ENCODE measurements at regions not wholly inside any gene's neighbourhood (a gene's known extent, or its start where the extent isn't known, plus 50 kb on each side); places are given as distances from the start of the nearest gene placed in this dataset.
"Not testable (repeated sequence)": the region's sequence is repeated elsewhere in the genome, so short reads cannot be mapped to it uniquely, and the experiment has no call there.

DNA sequence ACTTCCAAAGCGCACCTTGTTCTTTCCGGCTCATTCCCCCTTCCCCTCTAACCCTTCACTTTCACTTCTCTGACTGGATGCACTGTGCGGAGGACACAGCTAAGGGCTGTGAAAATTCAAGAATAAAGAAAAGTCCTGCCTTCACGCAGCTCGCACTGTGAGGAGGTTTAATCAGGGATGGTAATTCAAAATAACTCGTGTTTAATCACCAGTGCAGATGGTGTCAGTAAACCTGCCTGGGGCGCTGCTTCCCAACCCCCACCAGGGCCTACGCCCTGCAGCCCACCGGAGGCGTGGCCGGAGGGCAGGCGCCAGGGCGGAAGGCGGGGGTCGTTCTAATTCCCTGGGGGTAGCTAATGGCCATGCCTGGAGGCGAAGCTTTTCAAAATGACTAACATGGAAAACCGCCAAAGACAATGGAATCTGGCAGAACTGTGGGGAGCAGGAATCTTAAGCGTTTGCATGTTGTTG lies 136.6 kb upstream of the NBPF19 start:
- H3K9me3 ChIP-seq (replicated peaks); H3K4me1 ChIP-seq (replicated peaks); H3K36me3 ChIP-seq; H3K4me3 ChIP-seq; DNase-seq (ENCODE audit: low read depth in 1 of 2, low spot score in 2 of 2); H3K27me3 ChIP-seq (replicated peaks); H3K27ac ChIP-seq: not testable (repeated sequence)

DNA sequence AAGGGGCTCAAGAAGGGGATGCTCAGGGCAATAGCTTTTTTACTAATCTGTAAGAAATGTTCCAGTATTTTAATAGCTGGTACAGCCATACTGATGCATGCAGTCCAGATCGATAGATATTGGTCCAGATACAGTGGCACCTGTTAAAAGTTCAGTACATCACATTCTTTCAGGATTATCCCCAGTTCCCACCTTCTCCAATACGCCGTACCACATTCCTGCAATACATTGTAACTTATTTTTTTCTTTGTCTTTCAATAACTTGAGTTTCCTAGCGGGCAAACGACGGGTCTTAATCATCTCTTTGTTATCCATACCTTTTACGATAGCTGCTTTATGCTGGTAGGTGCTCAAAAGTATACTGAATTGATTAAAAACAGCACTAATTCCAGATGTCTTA lies 136.1 kb upstream of the NBPF19 start:
- not testable (repeated sequence) for H3K4me1 ChIP-seq (replicated peaks); H3K9me3 ChIP-seq (replicated peaks); H3K27ac ChIP-seq; H3K4me3 ChIP-seq; H3K36me3 ChIP-seq; H3K27me3 ChIP-seq (replicated peaks); DNase-seq (ENCODE audit: low read depth in 1 of 2, low spot score in 2 of 2)

- H3K36me3 ChIP-seq; H3K27me3 ChIP-seq (replicated peaks); H3K4me3 ChIP-seq; H3K4me1 ChIP-seq (replicated peaks); H3K9me3 ChIP-seq (replicated peaks); H3K27ac ChIP-seq; DNase-seq (ENCODE audit: low read depth in 1 of 2, low spot score in 2 of 2): not testable (repeated sequence)
Observed at GRCh38 chr1:149349448-149349847, 125.4 kb upstream of the NBPF19 start.

DNA sequence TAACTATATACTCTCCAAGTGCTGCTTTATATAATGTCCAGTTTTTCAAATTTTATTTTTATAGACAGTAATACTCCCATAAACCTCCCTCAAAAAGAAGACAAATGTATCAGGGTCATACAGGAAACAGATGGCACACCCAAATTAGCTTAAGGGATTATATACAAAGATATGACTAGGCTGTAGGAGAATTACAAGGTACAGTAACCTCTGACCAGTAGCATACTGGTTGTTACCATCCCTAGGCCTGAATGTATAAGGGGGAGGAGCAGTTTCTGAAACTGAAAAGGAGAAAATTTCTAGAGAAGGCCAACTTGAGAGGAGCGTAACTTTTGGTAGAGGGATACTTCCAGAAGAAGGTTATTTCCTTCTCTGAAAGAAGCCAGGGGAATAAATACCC lies 122.6 kb upstream of the NBPF19 start:
- not testable (repeated sequence) for H3K9me3 ChIP-seq (replicated peaks); H3K27me3 ChIP-seq (replicated peaks); H3K4me1 ChIP-seq (replicated peaks); H3K27ac ChIP-seq; DNase-seq (ENCODE audit: low read depth in 1 of 2, low spot score in 2 of 2); H3K36me3 ChIP-seq; H3K4me3 ChIP-seq

- not testable (repeated sequence) for H3K27ac ChIP-seq; H3K9me3 ChIP-seq (replicated peaks); H3K4me1 ChIP-seq (replicated peaks); H3K36me3 ChIP-seq; H3K4me3 ChIP-seq; H3K27me3 ChIP-seq (replicated peaks); DNase-seq (ENCODE audit: low read depth in 1 of 2, low spot score in 2 of 2)
Observed at GRCh38 chr1:149354579-149354978, 120.3 kb upstream of the NBPF19 start.

DNA sequence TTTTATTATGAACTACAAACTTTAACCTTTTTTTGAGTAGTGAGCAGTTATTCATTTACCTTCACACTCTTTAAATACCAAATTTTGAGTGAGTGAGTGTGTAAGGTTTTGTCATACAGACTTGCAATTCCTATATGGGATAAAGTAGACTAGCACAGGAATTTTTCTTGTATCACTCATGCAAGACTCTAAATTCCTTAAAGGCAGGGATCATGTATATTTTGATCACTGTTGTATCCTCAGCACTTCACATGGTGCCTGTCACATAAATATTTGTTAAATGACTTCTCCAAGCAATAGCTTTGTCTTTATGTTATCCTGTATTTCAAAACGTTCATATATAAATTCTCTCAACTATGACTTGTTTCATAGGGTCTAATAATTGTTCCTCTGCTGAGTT lies 119.1 kb upstream of the NBPF19 start:
- H3K9me3 ChIP-seq (replicated peaks); H3K36me3 ChIP-seq; H3K27ac ChIP-seq; H3K27me3 ChIP-seq (replicated peaks); H3K4me3 ChIP-seq; H3K4me1 ChIP-seq (replicated peaks); DNase-seq (ENCODE audit: low read depth in 1 of 2, low spot score in 2 of 2): not testable (repeated sequence)

GRCh38 chr1:149356152-149356551 lies 118.7 kb upstream of the NBPF19 start:
- H3K9me3 ChIP-seq (replicated peaks); H3K36me3 ChIP-seq; DNase-seq (ENCODE audit: low read depth in 1 of 2, low spot score in 2 of 2); H3K27ac ChIP-seq; H3K27me3 ChIP-seq (replicated peaks); H3K4me3 ChIP-seq; H3K4me1 ChIP-seq (replicated peaks): not testable (repeated sequence)

DNA sequence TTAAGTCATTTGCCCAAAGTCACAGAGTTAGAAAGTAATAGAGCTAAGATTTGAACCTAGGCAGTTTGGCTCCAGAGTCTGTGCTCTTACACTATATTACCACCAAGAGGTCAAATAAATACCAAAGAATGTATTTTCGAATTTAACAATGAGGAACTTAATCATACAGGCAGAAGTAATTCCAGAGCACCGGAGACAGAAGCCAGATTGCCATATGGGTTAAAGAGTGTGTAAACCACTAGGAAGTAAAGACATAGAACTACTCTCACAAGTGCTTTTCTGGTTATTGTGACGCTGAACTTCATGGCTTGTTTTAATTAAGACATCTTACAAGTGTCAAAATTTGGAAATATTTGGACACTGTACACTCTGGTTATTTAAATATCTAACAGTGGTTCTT lies 114.5 kb upstream of the NBPF19 start:
- not testable (repeated sequence) for H3K36me3 ChIP-seq; H3K4me3 ChIP-seq; H3K9me3 ChIP-seq (replicated peaks); H3K27ac ChIP-seq; H3K4me1 ChIP-seq (replicated peaks); H3K27me3 ChIP-seq (replicated peaks); DNase-seq (ENCODE audit: low read depth in 1 of 2, low spot score in 2 of 2)

DNA sequence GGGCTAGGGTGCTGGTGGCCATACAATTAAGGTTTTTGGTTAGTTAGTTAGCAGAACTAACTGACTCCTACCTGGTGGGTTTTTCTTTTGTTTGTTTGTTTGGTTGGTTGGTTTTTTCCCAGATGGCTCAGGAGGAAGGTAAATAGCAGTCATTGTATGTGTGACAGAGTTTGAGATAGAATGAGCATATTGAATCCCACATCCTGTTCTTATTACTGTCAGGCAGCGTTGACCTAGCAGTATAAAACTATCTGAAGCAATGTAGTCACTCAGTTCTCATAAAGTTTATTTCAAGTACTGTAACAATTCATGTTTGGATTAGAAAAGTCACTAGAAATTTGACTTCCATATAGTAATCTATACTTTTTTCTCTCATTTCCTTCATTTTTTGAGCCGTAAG lies 113.5 kb upstream of the NBPF19 start:
- not testable (repeated sequence) for H3K36me3 ChIP-seq; H3K4me3 ChIP-seq; DNase-seq (ENCODE audit: low read depth in 1 of 2, low spot score in 2 of 2); H3K27me3 ChIP-seq (replicated peaks); H3K4me1 ChIP-seq (replicated peaks); H3K9me3 ChIP-seq (replicated peaks); H3K27ac ChIP-seq

- H3K4me1 ChIP-seq (replicated peaks); H3K36me3 ChIP-seq; H3K27ac ChIP-seq; H3K9me3 ChIP-seq (replicated peaks); DNase-seq (ENCODE audit: low read depth in 1 of 2, low spot score in 2 of 2); H3K4me3 ChIP-seq; H3K27me3 ChIP-seq (replicated peaks): not testable (repeated sequence)
Observed at GRCh38 chr1:149364188-149364981, 110.5 kb upstream of the NBPF19 start.

- not testable (repeated sequence) for H3K9me3 ChIP-seq (replicated peaks); H3K36me3 ChIP-seq; DNase-seq (ENCODE audit: low read depth in 1 of 2, low spot score in 2 of 2); H3K4me3 ChIP-seq; H3K27ac ChIP-seq; H3K4me1 ChIP-seq (replicated peaks); H3K27me3 ChIP-seq (replicated peaks)
Observed at GRCh38 chr1:149366402-149366801, 108.4 kb upstream of the NBPF19 start.

DNA sequence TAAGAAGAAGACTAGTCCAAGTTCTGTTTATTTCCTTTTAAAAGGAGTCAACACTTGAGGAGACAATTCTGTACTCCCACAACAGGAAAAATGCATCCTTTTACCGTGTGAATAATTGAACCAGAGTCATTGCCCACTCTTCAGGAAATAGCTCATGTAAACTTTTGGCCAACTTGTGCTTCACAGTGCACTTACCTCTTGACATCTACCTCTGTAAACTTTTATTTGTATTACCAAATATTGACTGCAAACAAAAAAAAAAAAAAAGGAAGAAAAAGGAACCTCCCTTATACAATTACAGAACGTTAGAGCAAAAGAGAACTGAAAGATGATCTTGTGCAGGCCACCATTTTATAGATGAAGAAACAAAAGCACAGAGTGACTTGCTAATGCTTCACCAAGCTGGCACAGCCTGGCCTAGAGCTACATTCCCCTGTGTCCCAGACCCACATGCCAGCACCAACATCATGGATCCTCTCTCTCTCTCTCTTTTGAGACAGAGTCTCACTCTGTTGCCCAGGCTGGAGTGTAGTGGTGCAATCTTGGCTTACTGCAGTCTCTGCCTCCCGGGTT lies 107.3 kb upstream of the NBPF19 start:
- not testable (repeated sequence) for H3K4me1 ChIP-seq (replicated peaks); H3K27ac ChIP-seq; H3K27me3 ChIP-seq (replicated peaks); DNase-seq (ENCODE audit: low read depth in 1 of 2, low spot score in 2 of 2); H3K9me3 ChIP-seq (replicated peaks); H3K4me3 ChIP-seq; H3K36me3 ChIP-seq

- not testable (repeated sequence) for DNase-seq (ENCODE audit: low read depth in 1 of 2, low spot score in 2 of 2); H3K27ac ChIP-seq; H3K4me3 ChIP-seq; H3K9me3 ChIP-seq (replicated peaks); H3K36me3 ChIP-seq; H3K27me3 ChIP-seq (replicated peaks); H3K4me1 ChIP-seq (replicated peaks)
Observed at GRCh38 chr1:149368337-149368736, 106.5 kb upstream of the NBPF19 start.

DNA sequence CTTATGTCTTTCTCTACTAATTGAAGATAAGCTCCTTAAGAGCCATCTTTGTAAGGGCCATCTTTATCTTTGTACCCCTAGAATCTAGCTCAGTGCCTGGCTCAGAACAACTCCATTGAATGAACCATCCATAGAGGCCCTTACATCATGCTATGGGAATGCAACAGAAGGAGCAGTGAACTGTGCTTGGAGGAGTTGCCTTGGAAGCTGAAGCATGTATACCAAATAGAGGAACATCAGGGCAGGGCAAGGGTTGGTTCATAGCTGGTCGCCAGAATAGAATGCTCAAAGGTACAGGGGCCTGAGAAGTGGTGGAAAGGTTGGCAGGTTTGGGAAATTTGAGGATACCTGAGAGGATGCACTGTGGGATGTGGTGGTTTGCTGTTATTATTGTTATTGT lies 105.8 kb upstream of the NBPF19 start:
- not testable (repeated sequence) for H3K27me3 ChIP-seq (replicated peaks); DNase-seq (ENCODE audit: low read depth in 1 of 2, low spot score in 2 of 2); H3K27ac ChIP-seq; H3K4me1 ChIP-seq (replicated peaks); H3K4me3 ChIP-seq; H3K36me3 ChIP-seq; H3K9me3 ChIP-seq (replicated peaks)

DNA sequence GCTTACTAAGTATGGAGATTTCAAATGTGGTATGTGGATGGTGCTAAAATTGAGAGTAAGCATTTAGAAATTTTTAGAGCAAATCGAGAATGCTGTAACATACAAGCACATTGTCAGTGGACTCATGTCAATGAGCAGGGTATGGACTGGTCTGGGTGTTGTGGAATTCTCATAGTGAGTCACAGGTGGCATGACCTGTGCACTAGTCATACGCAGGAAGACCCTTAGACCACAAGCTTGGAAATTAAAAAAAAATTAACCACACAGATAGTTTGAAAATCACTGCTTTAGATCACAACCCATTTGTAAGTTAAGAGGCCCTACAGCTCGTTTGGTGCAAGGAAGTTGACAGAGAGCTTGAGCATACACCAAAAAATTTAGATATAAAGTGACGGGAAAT lies 102.9 kb upstream of the NBPF19 start:
- not testable (repeated sequence) for H3K4me1 ChIP-seq (replicated peaks); H3K36me3 ChIP-seq; H3K27ac ChIP-seq; DNase-seq (ENCODE audit: low read depth in 1 of 2, low spot score in 2 of 2); H3K27me3 ChIP-seq (replicated peaks); H3K4me3 ChIP-seq; H3K9me3 ChIP-seq (replicated peaks)

Data from SJSA1 (cell line).